ENCODE measurements at regions not wholly inside any gene's neighbourhood (a gene's known extent, or its start where the extent isn't known, plus 50 kb on each side); places are given as distances from the start of the nearest gene placed in this dataset.
A peak's percentile ranks its signal among the peaks of the same experiment; 100 is the strongest.
"Not testable (repeated sequence)": the region's sequence is repeated elsewhere in the genome, so short reads cannot be mapped to it uniquely, and the experiment has no call there.

DNA sequence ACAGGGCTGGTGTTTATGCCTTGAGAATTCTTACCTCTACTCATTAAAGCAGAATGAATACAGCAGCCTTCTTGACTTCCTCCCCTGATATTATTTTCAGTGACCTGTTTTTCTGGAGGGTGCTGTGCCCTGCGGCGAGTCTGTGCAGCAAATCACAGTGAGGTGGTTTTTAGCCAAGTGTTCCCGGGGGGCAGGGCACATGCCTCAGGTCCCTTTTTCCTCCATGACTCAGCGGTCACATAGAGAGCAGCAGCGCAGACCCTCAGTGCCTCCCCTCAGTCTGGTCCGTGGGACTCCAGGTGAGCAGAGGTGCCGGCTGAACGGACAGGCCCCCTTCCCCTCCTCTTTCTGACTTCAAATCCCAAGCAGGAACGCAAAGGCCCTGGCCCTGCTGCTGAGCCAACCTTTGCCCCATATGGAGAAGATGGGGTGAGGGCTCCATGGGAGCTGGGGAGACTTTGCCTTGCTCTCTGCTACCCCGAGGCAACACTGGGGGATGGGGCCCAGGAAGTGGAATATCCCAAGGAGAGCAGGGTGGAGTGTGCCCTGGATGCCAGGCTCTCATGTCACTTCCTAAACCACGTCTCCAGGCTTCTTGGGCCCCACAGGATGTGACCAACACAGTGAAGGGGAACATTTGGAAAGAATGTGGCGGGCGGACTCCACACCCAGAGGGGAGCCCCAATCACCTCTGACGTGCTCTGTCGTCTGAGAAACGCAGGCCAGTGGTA is 90.0 kb downstream of the DHRS2 start:
- Mint-ChIP-seq H3K36me3 (ENCODE audit: low read depth) (no peaks in the 10 kb centered on the region), H3K4me1 (no peaks in the 10 kb centered on the region), H3K27me3 (peaks cover 2% of the 10 kb centered on the region), H3K27ac (no peak overlapping the region), H3K4me3 (no peak overlapping the region), H3K9me3 (no peaks in the 10 kb centered on the region)
- intact Hi-C loops (cut with micrococcal nuclease) = loop anchor here (5.0 kb wide), 1 partner anchor 186 kb away; no protein-coding TSS in a partner anchor
- no peak for DNase-seq

DNA sequence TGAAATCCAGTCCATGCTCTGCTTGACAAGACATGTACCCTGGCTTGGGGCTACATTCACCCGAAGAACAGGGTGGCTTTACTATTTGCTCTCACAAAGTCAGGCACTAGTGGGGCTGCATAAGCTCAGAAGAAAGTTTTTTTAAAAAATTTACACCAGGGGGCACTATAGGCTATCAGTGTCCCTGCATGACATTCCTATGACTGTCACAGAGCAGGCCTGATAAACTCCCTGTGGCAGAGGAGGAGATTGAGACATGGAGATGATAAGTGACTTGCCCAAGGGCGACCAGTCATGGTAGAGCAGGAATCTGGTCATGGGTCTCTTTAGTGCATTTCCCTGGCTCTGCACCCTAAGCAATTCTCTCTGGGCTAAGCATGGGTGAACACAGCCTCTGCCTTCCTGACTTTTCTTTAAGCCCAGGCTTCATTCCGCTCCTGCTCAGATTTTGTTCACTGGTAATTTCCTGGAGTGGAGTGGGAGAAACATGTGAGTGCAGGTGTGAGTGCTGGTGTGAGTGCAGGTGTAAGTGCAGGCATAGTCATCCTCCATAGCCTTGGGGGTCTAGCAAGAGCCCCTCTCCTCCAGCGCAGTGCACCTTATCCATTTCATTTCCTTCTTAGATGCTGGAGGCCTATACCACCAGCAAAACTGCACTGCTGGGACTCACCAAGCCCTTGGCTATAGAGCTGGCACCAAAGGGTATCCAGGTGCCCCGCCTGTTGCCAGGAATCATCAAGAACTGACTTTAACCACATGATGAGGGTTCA is 91.6 kb downstream of the DHRS2 start:
- no peaks in the 10 kb centered on the region for H3K27me3 Mint-ChIP-seq
- H3K4me1 Mint-ChIP-seq = no peaks in the 10 kb centered on the region
- DNase-seq = peak; percentile 56
- intact Hi-C loops (cut with micrococcal nuclease) = loop anchor here (1.0 to 5.0 kb wide), 2 partner anchors 185 to 202 kb away; no protein-coding TSS in a partner anchor
- no peak overlapping the region for H3K4me3 Mint-ChIP-seq
- H3K27ac Mint-ChIP-seq = no peak overlapping the region
- no peaks in the 10 kb centered on the region for H3K36me3 Mint-ChIP-seq (ENCODE audit: low read depth)
- no peaks in the 10 kb centered on the region for H3K9me3 Mint-ChIP-seq

DNA sequence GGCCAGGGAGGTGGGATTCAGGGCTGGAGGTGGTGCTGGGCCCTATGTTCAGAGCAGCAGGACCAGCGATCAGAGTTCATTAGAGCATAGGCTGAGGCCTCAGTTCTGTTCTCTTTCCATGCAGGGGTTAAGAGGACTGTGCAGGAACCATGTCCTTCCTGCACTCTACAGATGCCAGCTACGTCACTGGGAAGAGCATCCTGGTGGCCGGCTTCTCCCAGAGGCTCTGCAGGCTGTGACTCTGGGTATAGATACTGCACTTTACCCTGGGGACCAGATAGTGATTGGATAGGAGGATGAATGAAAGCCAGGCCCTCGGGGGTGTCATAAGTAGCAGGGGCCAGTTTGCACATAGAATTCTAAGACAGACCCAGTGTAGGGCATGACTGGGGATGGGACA is 92.6 kb downstream of the DHRS2 start:
- Mint-ChIP-seq H3K9me3 (no peaks in the 10 kb centered on the region), H3K27me3 (peaks cover 3% of the 10 kb centered on the region), H3K4me3 (no peak overlapping the region), H3K27ac (no peak overlapping the region), H3K36me3 (ENCODE audit: low read depth) (no peaks in the 10 kb centered on the region), H3K4me1 (no peaks in the 10 kb centered on the region)
- intact Hi-C loops (cut with micrococcal nuclease) = loop anchor here (5.0 kb wide), 1 partner anchor 184 kb away; no protein-coding TSS in a partner anchor
- DNase-seq = no peak

DNA sequence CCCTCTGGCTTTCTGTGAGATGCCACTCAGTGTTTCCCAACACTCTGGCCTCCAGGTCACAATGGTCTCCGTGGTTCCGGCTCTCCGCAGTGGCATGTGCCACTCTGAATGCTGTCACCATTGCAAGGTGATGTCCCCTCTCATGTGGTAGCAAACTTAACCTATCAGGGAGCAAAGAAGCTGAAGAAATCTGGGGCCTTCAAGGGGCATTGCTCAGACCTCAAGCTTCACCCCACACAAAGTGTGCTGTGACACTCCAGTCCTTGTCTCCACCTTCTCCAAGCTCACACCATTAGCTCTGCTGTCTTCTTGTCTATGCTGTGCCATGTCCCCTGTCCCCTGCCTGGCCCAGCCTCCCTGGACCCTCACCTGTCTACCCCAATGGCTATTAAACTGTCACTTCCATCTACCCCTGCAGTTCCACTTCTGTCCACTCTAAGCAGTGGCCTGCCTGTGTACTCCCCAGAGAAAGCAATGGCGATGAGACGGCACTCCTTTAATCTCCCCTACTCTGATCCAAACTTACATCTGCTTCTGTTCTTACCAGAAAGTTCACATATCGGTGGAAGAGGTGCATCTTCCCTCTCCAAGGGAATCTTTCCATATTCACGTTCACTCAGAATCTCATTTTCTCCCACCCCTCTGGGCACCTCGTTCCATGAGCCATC is 93.7 kb downstream of the DHRS2 start:
- no peak overlapping the region for H3K27ac Mint-ChIP-seq
- peaks cover 3% of the 10 kb centered on the region for H3K27me3 Mint-ChIP-seq
- intact Hi-C loops (cut with micrococcal nuclease) = loop anchor here (5.0 kb wide), 1 partner anchor 182 kb away; no protein-coding TSS in a partner anchor
- H3K4me3 Mint-ChIP-seq = no peak overlapping the region
- no peaks in the 10 kb centered on the region for H3K4me1 Mint-ChIP-seq
- no peaks in the 10 kb centered on the region for H3K9me3 Mint-ChIP-seq
- no peaks in the 10 kb centered on the region for H3K36me3 Mint-ChIP-seq (ENCODE audit: low read depth)
- DNase-seq = no peak

DNA sequence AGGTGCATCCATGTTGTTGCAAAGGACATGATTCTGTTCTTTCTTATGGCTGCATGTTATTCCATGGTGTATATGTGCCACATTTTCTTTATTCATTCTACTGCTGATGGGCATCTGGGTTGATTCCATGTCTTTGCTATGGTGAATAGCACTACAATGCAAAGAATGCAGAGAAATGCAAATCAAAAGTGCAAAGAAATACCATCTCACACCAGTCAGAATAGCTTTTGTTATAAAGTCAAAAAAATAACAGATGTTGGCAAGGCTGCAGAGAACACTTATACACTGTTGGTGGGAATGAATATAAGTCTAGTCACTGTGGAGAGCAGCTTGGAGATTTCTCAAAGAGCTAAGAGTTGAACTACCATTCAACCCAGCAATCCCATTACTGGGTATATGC is 99.2 kb downstream of the DHRS2 start:
- no peaks in the 10 kb centered on the region for H3K4me1 Mint-ChIP-seq
- intact Hi-C loops (cut with micrococcal nuclease) = no loop called here
- H3K27ac Mint-ChIP-seq = no peak overlapping the region
- DNase-seq = no peak
- H3K36me3 Mint-ChIP-seq (ENCODE audit: low read depth) = no peaks in the 10 kb centered on the region
- H3K27me3 Mint-ChIP-seq = peaks cover 3% of the 10 kb centered on the region
- H3K9me3 Mint-ChIP-seq = peaks cover 3% of the 10 kb centered on the region
- H3K4me3 Mint-ChIP-seq = no peak overlapping the region

DNA sequence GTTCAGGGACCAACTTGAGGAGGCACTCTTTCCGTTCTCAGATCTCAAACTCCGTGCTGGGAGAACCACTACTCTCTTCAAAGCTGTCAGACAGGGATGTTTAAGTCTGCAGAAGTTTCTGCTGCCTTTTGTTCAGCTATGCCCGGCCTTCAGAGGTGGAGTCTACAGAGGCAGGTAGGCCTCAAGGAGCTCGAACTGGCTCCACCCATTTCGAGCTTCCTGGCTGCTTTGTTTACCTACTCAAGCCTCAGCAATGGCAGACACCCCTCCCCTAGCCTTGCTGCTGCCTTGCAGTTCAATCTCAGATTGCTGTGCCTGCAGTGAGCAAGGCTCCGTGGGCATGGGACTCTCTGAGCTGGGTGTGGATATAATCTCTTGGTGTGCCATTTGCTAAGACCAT is 108.2 kb downstream of the DHRS2 start:
- H3K36me3 Mint-ChIP-seq (ENCODE audit: low read depth); H3K4me3 Mint-ChIP-seq; H3K27me3 Mint-ChIP-seq; H3K4me1 Mint-ChIP-seq; H3K9me3 Mint-ChIP-seq; DNase-seq; intact Hi-C loops (cut with micrococcal nuclease); H3K27ac Mint-ChIP-seq: not testable (repeated sequence)

DNA sequence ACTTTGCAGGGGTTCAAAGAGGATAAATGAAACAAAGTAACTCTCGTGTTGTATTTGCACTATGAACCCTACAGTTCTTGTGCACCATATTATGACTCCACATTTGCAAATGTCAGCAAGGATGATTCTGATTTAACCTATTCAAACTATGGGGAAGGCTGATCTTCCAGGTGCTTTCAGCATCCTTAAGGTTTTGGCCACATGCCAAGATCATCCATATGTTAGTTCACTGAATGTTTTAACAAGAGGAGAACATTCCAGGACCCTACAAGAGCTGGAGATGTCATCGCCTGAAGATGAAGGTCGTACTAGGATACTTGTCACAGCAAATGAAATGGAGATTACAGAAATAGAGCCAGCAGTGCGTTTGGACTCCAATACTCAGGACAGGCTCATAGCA is 114.2 kb downstream of the DHRS2 start:
- Mint-ChIP-seq H3K27me3 (peaks cover 12% of the 10 kb centered on the region), H3K36me3 (ENCODE audit: low read depth) (no peaks in the 10 kb centered on the region), H3K27ac (no peak overlapping the region), H3K4me1 (no peaks in the 10 kb centered on the region), H3K9me3 (no peaks in the 10 kb centered on the region), H3K4me3 (no peak overlapping the region)
- DNase-seq = no peak
- intact Hi-C loops (cut with micrococcal nuclease) = no loop called here

DNA sequence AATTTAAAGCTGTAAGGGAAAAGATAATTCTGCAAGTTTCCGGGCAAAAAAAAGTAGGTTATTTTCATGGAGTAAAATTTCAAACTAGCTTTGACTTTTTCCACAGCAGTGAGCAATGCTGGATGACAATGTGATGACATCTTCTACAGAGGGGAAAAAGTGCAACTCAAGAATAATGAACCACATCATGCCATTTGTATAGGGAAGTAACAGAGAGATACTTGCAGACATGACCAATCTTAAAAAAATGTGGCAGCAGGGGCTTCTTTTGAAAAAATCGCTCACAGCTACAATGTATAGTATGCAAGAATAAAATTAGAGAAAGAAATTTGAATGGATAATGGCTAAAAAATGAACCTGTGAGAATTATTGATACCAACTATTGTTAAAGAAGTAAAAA is 115.5 kb downstream of the DHRS2 start:
- intact Hi-C loops (cut with micrococcal nuclease) = no loop called here
- Mint-ChIP-seq H3K27me3 (peaks cover 15% of the 10 kb centered on the region), H3K4me1 (no peaks in the 10 kb centered on the region), H3K36me3 (ENCODE audit: low read depth) (no peaks in the 10 kb centered on the region), H3K4me3 (no peak overlapping the region), H3K9me3 (no peaks in the 10 kb centered on the region), H3K27ac (no peak overlapping the region)
- DNase-seq = no peak

DNA sequence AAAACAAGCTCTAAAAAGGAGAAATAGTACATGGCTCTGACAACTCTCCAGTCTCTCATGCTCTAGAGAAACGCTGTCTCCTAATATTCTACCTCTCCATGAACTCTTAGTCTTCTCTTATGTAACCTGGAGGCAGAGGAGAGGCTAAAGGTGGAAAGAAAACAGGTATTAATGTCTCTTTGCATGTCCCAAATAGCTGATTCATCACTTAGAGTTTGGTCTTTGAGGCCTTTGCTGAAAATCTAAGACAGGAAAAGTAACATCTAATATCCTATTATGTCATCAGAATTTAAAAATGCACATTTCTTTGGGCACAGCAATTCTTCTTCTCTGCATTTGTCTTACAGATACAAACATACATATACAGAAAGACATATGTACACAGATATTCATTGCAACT is 127.2 kb downstream of the DHRS2 start:
- Mint-ChIP-seq H3K36me3 (ENCODE audit: low read depth) (no peaks in the 10 kb centered on the region), H3K27me3 (peaks cover 8% of the 10 kb centered on the region), H3K4me3 (no peak overlapping the region), H3K27ac (no peak overlapping the region), H3K4me1 (no peaks in the 10 kb centered on the region), H3K9me3 (no peaks in the 10 kb centered on the region)
- DNase-seq = no peak
- intact Hi-C loops (cut with micrococcal nuclease) = no loop called here

DNA sequence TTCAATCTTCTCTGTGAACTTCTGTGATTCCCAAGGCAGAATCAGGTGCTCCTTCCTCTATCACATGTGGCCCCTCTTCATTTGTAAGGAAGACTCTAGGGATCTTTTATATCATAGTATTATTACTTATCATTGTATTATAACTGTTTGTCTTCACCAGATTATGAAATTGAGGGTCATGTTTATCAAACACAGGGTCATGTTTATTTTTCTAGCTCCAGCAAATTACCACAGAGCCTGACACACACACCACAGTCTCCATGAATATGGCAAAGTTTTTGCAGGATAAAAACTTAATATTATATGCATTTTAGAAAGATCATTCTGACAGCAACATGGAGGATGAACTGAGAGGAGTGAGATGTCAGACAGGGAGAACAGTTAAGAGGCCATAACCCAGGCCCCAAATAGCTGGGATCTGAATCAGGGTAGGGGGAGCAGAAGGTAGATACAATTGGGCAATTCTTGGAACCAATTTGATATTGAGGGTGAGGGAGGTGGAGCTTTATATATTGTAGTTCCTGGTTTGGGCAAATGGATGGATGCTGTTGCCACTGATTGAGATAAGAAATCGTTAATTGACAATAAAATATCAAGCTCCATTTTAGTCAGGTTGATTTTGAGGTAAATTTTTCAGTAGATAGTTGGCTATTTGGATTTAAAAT is 130.7 kb downstream of the DHRS2 start:
- Mint-ChIP-seq H3K9me3 (no peaks in the 10 kb centered on the region), H3K4me1 (no peaks in the 10 kb centered on the region), H3K36me3 (ENCODE audit: low read depth) (no peaks in the 10 kb centered on the region), H3K27ac (no peak overlapping the region), H3K27me3 (peaks cover 5% of the 10 kb centered on the region), H3K4me3 (no peak overlapping the region)
- no peak for DNase-seq
- intact Hi-C loops (cut with micrococcal nuclease) = no loop called here

DNA sequence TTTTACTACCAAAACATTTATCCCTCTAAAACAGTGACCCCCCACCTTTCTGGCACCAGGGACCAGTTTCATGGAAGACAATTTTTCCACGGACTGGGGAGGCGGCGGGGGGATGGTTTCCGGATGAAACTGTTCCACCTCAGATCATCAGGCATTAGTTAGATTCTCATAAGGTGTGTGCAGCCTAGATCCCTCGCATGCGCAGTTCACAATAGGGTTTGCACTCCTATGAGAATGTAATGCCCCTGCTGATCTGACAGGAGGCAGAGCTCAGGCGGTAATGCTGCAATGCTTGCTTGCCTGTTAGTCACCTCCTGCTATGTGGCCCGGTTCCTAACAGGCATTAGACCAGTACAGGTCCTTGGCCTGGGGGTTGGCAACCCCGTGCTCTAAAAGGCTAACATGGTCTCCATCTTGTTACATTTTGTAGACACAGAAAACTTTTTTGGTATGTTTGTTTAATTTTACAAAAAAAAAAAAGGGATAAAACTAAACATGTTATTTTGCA is 133.1 kb downstream of the DHRS2 start:
- H3K9me3 Mint-ChIP-seq; H3K27me3 Mint-ChIP-seq; DNase-seq; H3K36me3 Mint-ChIP-seq (ENCODE audit: low read depth); H3K4me3 Mint-ChIP-seq; H3K4me1 Mint-ChIP-seq; H3K27ac Mint-ChIP-seq; intact Hi-C loops (cut with micrococcal nuclease): not testable (repeated sequence)

DNA sequence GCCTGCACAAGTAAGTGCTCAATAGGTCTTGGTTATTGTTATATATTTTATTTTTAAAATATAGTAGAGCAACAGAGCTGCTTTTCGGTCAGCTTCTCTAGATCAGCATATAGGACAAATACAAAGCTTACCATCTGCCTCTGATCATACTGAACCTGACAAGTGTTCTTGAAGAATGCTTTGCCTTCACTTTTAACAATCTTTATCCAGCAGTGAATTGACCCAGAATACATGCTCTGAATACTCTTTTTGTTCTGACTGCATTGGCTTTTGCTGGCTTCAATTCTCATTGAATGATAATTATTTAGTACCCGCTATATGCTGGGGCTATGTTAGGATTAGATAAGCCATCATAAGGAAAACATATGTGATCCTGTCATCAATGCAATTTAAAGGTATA is 137.8 kb downstream of the DHRS2 start:
- Mint-ChIP-seq H3K9me3 (no peaks in the 10 kb centered on the region), H3K27ac (no peak overlapping the region), H3K36me3 (ENCODE audit: low read depth) (no peaks in the 10 kb centered on the region), H3K27me3 (peaks cover 2% of the 10 kb centered on the region), H3K4me3 (no peak overlapping the region), H3K4me1 (no peaks in the 10 kb centered on the region)
- no peak for DNase-seq
- intact Hi-C loops (cut with micrococcal nuclease) = no loop called here

DNA sequence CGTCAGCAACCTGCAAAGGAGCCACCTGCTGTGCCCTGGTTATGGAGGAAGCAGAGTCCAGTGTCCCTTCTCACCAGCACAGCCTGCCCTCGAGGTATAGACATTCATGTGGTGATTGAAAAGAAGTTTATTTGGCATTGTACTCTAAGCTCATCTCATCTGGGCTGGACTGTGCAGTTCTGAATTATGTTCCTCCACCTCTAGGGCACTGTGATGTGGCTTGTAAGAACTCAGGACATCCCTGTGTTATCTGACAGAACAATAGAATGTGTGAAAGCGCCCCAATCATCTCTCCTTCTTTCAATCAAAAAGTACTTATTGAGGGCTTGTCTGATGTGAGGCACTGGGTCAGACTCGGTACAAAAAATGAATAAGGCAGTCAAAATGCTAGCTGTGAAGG is 140.1 kb downstream of the DHRS2 start:
- no peaks in the 10 kb centered on the region for H3K4me1 Mint-ChIP-seq
- H3K36me3 Mint-ChIP-seq (ENCODE audit: low read depth) = no peaks in the 10 kb centered on the region
- H3K4me3 Mint-ChIP-seq = no peak overlapping the region
- intact Hi-C loops (cut with micrococcal nuclease) = no loop called here
- H3K27me3 Mint-ChIP-seq = peaks cover 14% of the 10 kb centered on the region
- DNase-seq = no peak
- H3K27ac Mint-ChIP-seq = no peak overlapping the region
- no peaks in the 10 kb centered on the region for H3K9me3 Mint-ChIP-seq

Data from activated CD4-positive, alpha-beta T cell treated with anti-CD3 and anti-CD28 coated beads, Interleukin-2, amount 10 ng/mL, durations not matched to agents 24 days and 14 days (primary cell).